CD14-positive monocyte (primary cell): ENCODE measurements at regions not wholly inside any gene's neighbourhood (a gene's known extent, or its start where the extent isn't known, plus 50 kb on each side); places are given as distances from the start of the nearest gene placed in this dataset.

Experiments
- DNase-seq, 3 donors: peaks; one replicate each; pipeline ENCODE4 v3.0.0-alpha.2; 2011 to 2022
- H2AFZ ChIP-seq: 2 replicates; pipeline ENCODE4 v1.6.0; 2012; ENCODE audit warnings: mild to moderate bottlenecking, low read depth, low read length, inconsistent platforms; ENCODE audit not compliant: insufficient read depth, poor library complexity, severe bottlenecking
- H3K27ac ChIP-seq, 2 donors: 1 replicate in 1 of 2; 2 replicates in 1 of 2; pipeline ENCODE4 v1.5.1; 2012 to 2013; ENCODE audit warnings: low read length in 2 of 2, control low read depth in 1 of 2, inconsistent platforms in 1 of 2, low read depth in 1 of 2, mild to moderate bottlenecking in 1 of 2
- H3K27me3 ChIP-seq, 2 donors: one replicate each; pipeline versions ENCODE4 v1.6.0 to v1.6.1; 2011 to 2013; ENCODE audit warnings: low read length in 2 of 2; ENCODE audit not compliant: control insufficient read depth in 2 of 2, insufficient read depth in 2 of 2
- H3K36me3 ChIP-seq, 2 donors: replicated peaks in 1 of 2; 1 replicate in 1 of 2; 2 replicates in 1 of 2; pipeline versions ENCODE4 v1.5.1 to v1.6.1; 2012 to 2013; ENCODE audit warnings: low read length in 2 of 2, control low read depth in 1 of 2, inconsistent platforms in 1 of 2, mild to moderate bottlenecking in 1 of 2; ENCODE audit not compliant: insufficient read depth in 2 of 2, control insufficient read depth in 1 of 2
- H3K4me1 ChIP-seq, 2 donors: 1 replicate in 1 of 2; 2 replicates in 1 of 2; pipeline versions ENCODE4 v1.5.1 to v1.6.1; 2012 to 2013; ENCODE audit warnings: low read length in 2 of 2, control low read depth in 1 of 2, inconsistent platforms in 1 of 2, mild to moderate bottlenecking in 1 of 2, moderate library complexity in 1 of 2; ENCODE audit not compliant: insufficient read depth in 2 of 2, control insufficient read depth in 1 of 2
- H3K4me2 ChIP-seq: replicated peaks from 2 replicates; pipeline ENCODE3; 2012; ENCODE audit warnings: low read length, moderate library complexity, mild to moderate bottlenecking; ENCODE audit not compliant: poor library complexity, severe bottlenecking; ENCODE audit errors: extremely low read depth
- H3K4me3 ChIP-seq, 3 experiments: fragments of 200-600 bp in 1 of 3; sonication (generic) in 1 of 3; replicated peaks in 1 of 3; 1 replicate in 2 of 3; 2 replicates in 1 of 3; pipeline ENCODE4 v1.5.1; 2011 to 2013; ENCODE audit warnings: low read length in 3 of 3, mild to moderate bottlenecking in 3 of 3, control low read depth in 2 of 3, low read depth in 2 of 3, inconsistent platforms in 1 of 3, moderate library complexity in 1 of 3
- H3K79me2 ChIP-seq: 2 replicates; pipeline ENCODE4 v1.6.0; 2012; ENCODE audit warnings: mild to moderate bottlenecking, control low read depth, inconsistent platforms, low read length, moderate library complexity; ENCODE audit not compliant: insufficient read depth
- H3K9ac ChIP-seq: 2 replicates; pipeline ENCODE4 v1.6.0; 2017; ENCODE audit warnings: low read length, mild to moderate bottlenecking; ENCODE audit not compliant: insufficient read depth, poor library complexity, severe bottlenecking
- H3K9me3 ChIP-seq, 2 donors: replicated peaks in 1 of 2; 1 replicate in 1 of 2; 2 replicates in 1 of 2; pipeline versions ENCODE4 v1.5.1 to v1.6.1; 2012 to 2013; ENCODE audit warnings: low read length in 2 of 2, control low read depth in 1 of 2; ENCODE audit not compliant: control insufficient read depth in 1 of 2, insufficient read depth in 1 of 2
- H4K20me1 ChIP-seq: 2 replicates; pipeline ENCODE4 v1.6.0; 2012; ENCODE audit warnings: mild to moderate bottlenecking, low read length, control low read depth, moderate library complexity; ENCODE audit not compliant: insufficient read depth
- H3K27ac Mint-ChIP-seq, 7 donors: one replicate each; pipeline ENCODE4 v1.8.0; 2020; ENCODE audit warnings: mild to moderate bottlenecking in 7 of 7, mixed read lengths in 7 of 7, moderate library complexity in 6 of 7, inconsistent platforms in 2 of 7
- H3K27me3 Mint-ChIP-seq, 3 donors: one replicate each; pipeline ENCODE4 v1.8.0; 2021 to 2022; ENCODE audit warnings: low read depth in 3 of 3, mild to moderate bottlenecking in 3 of 3, mixed read lengths in 3 of 3, moderate library complexity in 3 of 3, inconsistent platforms in 1 of 3
- H3K36me3 Mint-ChIP-seq, 2 donors: one replicate each; pipeline ENCODE4 v1.8.0; 2020; ENCODE audit warnings: mixed read lengths in 2 of 2, inconsistent platforms in 1 of 2, mild to moderate bottlenecking in 1 of 2
- H3K4me1 Mint-ChIP-seq: one replicate; pipeline ENCODE4 v1.8.0; 2020; ENCODE audit warnings: mild to moderate bottlenecking, mixed read lengths
- H3K4me3 Mint-ChIP-seq, 2 donors: one replicate each; pipeline ENCODE4 v1.8.0; 2020; ENCODE audit warnings: mild to moderate bottlenecking in 2 of 2, mixed read lengths in 2 of 2, moderate library complexity in 1 of 2
- H3K9me3 Mint-ChIP-seq, 7 donors: one replicate each; pipeline ENCODE4 v1.8.0; 2020 to 2022; ENCODE audit warnings: mixed read lengths in 7 of 7, mild to moderate bottlenecking in 6 of 7, moderate library complexity in 6 of 7, inconsistent platforms in 2 of 7
- CTCF ChIP-seq: fragments of 200-600 bp; IDR thresholded peaks from one replicate; pipeline ENCODE4 v1.8.0; 2022; ENCODE audit warnings: antibody characterized with exemption, mild to moderate bottlenecking
- WGBS: methylation state at CpG from one replicate; pipeline ENCODE4 v1.1.5; 2013; ENCODE audit warnings: missing lambda C conversion rate; ENCODE audit not compliant: insufficient coverage; 5-methylcytosine and 5-hydroxymethylcytosine counted together
- intact Hi-C, 2 donors: fragments of 100-400 bp; cut with micrococcal nuclease; formaldehyde crosslinking; loops; one replicate each; pipeline versions ENCODE4 v1.15.0 to v1.15.1; 2023

GRCh38 chrX:39576041-39576872 is 521.5 kb downstream of the BCOR start:
- Mint-ChIP-seq H3K4me1 (peaks cover 3% of the 10 kb centered on the region), H3K27me3 (peaks cover 6 to 14% (median 7%) of the 10 kb centered on the region in 3 donors), H3K4me3 (peak overlapping the region in 1 of 2 donors; percentile 42), H3K36me3 (no peaks in the 10 kb centered on the region), H3K27ac (no peak overlapping the region), H3K9me3 (peaks cover 0 to 2% (median 0%) of the 10 kb centered on the region in 7 donors)
- DNase-seq, result no peak
- H2AFZ ChIP-seq, result no peak overlapping the region
- no peaks in the 10 kb centered on the region for H3K79me2 ChIP-seq
- no peak for TF ChIP-seq CTCF
- no peak overlapping the region for H3K4me2 ChIP-seq
- no peaks in the 10 kb centered on the region for H3K27me3 ChIP-seq
- no peak overlapping the region for H3K4me3 ChIP-seq
- WGBS, result 95% methylated on average over 20 of the region's 28 CpGs
- no peaks in the 10 kb centered on the region for H3K9me3 ChIP-seq
- H3K27ac ChIP-seq, result no peak overlapping the region
- intact Hi-C loops, result no loop called here
- no peak overlapping the region for H3K9ac ChIP-seq
- H3K36me3 ChIP-seq, result no peaks in the 10 kb centered on the region
- no peaks in the 10 kb centered on the region for H4K20me1 ChIP-seq
- H3K4me1 ChIP-seq, result no peaks in the 10 kb centered on the region

DNA sequence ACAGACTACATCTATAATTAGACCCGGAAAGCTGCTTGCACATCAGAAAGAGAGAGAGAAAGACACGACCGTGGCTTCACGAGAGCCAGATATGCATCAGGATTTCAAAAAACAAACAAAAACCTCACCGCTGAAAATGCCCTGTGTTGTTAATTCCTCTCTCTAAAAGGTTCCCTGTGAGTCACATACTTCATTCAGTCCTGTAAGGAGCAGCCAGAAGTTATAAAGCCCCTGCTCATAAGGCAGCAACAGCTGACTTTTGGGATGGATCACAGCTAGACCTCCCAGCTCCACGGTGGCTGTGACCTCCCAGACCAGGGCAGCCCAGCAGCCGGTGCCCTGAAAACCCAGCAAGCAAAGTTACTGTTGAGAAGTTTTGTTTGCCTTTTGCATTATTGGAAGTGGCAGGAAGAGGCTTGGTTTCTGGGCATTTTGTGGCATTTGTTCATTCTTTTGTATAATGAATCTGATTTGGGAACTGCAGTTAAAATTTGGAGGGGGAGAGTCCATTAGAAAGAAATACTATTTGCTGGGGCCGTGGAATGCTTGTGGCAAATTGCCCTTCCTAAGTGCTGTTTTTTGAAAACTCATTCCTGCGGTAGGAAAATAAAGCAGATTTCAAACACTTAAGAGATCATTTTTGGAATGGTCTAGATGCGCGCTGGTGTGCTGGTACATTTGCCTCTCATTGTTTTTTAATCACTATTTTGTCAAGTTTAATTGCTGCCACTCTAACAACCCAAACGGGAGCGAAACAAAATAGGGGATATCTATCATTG is 520.4 kb downstream of the BCOR start:
- no peak overlapping the region for H3K27ac ChIP-seq
- WGBS, result 87% methylated on average over 4 of the region's 13 CpGs
- H3K79me2 ChIP-seq, result no peaks in the 10 kb centered on the region
- intact Hi-C loops, result no loop called here
- no peaks in the 10 kb centered on the region for H3K9me3 ChIP-seq
- Mint-ChIP-seq H3K4me3 (no peak overlapping the region), H3K27ac (peak overlapping the region in 1 of 7 donors; percentile 53), H3K9me3 (peaks cover 0 to 2% (median 0%) of the 10 kb centered on the region in 7 donors), H3K27me3 (peaks cover 7 to 15% (median 8%) of the 10 kb centered on the region in 3 donors), H3K4me1 (peaks cover 3% of the 10 kb centered on the region), H3K36me3 (no peaks in the 10 kb centered on the region)
- H3K9ac ChIP-seq, result no peak overlapping the region
- TF ChIP-seq CTCF, result no peak
- H3K36me3 ChIP-seq, result no peaks in the 10 kb centered on the region
- no peaks in the 10 kb centered on the region for H3K27me3 ChIP-seq
- no peaks in the 10 kb centered on the region for H3K4me1 ChIP-seq
- H4K20me1 ChIP-seq, result no peaks in the 10 kb centered on the region
- no peak overlapping the region for H3K4me3 ChIP-seq
- DNase-seq, result no peak
- H2AFZ ChIP-seq, result no peak overlapping the region
- H3K4me2 ChIP-seq, result no peak overlapping the region
